DMS53 treated with DMSO at 0.1 percent for 48 hours (cell line): ENCODE measurements at regions not wholly inside any gene's neighbourhood (a gene's known extent, or its start where the extent isn't known, plus 50 kb on each side); places are given as distances from the start of the nearest gene placed in this dataset.

Experiments used
- DNase-seq: peaks from one replicate; lab custom pipeline; 2025; ENCODE audit not compliant: unreplicated experiment; lab: John Stamatoyannopoulos, UW

DNA sequence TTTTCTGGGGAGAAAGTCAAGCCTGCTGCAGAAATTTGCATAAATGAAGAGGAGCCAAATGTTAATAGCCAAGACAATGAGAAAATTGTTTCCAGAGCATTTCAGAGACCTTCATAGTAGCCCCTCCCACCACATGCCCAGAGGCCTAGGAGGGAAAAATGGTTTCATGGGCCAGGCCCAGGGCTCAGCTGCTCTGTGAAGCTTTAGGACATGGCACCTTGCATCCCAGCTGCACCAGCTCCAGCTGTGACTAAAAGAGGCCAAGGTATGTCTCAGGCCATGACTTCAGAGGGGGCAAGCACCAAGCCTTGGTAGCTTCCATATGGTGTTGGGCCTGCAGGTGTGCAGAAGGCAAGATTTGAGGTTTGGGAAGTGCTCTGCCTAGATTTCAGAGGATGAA lies 258.8 kb upstream of the SATB1 start:
- no peak for DNase-seq

DNA sequence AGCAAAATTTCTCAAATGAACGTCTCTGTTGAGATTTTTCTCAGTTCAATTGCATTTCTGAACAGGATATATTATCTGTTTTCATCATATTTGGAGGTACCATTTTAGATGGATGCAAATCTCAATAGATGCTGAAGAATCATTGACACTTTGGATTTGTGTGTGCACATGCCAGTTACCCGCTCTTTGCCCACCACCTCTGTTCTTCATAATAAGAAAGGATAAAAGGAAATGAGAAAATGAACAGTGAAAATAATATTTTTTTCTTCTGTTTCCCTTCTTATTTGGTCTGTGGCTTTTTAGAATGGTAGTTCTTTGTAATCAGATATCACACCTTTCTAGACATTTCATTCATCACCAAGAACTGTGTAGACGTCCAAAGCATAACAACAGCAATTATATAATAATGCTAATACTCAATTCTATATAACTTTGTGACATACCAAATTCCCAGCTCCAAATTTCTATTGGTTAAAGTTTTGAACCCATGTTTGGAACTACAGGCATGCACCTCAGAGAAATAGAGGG lies 256.7 kb upstream of the SATB1 start:
- DNase-seq: no peak

DNA sequence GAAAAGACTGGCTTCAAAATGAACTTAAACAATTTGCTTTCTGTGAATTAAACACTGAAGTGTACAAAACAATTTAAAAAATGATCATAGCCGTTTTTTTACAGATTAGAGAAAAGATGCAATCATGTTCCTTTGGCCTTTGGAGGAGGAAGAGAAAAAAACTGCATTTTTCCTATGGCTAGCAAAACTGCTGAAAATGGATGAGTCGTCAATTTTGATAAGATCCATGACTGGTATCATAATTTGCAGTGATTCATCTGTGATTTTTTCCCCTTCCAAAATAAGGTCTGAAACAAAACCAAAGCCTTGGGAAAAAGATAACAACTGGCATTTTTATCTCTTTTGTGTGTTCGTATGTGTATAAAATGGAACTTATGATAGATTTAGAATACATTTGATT lies 255.6 kb upstream of the SATB1 start:
- no peak for DNase-seq

DNA sequence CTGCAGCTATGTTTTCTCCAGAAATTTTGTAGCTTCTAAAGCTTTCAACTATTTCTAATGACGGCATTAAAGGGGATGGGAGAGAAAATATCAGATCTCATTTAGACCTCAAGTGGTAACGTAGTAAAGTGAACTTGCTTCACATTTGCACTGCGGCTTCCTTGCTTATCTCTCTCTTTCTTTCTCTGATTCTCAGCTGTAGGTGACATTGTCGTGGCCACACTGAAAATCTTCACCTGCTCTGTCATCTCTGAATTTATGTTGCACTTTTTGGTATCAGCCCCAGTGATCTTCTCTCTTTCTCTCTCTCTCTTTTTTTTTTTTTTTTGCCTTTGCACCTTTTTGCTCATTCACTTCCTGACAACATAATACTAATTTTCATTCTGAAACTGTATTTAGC lies 254.1 kb upstream of the SATB1 start:
- DNase-seq: no peak

DNA sequence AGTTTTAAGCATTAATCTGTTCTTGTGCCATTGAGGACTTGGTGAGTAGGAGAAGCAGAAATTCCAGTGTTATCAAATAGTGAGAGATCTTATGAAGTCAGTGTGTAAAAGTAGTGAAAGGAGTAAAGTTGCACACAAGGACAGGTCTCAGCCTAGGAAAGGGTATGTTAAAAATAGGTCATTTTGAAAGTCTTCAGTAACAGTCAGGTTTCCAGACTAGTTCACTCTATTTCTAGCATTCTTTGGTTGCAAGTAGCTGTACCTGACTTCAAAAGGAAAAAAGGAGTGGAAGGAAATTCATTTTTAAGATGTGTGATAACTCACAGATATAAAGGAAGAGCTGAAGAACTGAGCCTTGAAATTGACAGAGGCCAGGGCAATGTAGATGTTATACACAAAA lies 250.1 kb upstream of the SATB1 start:
- no peak for DNase-seq

DNA sequence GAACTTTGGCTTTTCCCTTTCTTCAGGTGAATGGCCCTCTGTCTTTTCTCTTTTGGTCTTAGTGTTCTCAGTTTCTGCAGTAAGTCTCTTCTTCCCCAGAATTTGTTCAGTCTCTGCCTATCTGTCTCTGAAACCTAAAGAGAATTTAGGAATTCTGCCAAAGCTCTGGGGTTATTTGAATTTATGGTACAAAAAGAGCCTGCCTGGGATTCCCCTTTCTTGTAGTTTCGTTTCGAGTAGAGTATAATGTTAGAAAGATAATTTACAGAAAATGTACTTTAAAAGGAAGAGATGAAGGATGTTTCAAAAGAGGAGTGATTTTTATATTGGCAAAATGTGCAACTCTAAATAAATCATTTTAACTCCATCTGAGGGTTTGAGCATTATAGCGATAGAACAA lies 247.4 kb upstream of the SATB1 start:
- DNase-seq: no peak

DNA sequence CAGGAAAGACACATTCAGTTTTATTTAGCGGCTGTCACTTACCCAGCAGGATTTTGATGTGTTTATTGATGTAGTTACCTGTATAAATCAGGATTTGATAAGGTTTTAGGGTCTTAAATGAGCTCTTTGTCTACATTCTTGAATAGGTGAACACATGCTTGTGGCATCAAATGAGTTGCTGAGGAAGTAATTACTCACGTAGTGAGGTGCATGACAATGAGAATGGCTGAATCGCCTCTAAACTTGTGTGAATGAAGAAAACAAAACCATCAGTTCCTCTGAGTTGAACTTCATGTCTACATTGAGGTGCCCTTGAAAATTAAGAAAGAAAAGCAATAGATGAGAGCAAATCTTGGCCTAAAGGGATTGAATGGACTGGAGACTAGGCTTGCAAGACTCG lies 245.6 kb upstream of the SATB1 start:
- no peak for DNase-seq

DNA sequence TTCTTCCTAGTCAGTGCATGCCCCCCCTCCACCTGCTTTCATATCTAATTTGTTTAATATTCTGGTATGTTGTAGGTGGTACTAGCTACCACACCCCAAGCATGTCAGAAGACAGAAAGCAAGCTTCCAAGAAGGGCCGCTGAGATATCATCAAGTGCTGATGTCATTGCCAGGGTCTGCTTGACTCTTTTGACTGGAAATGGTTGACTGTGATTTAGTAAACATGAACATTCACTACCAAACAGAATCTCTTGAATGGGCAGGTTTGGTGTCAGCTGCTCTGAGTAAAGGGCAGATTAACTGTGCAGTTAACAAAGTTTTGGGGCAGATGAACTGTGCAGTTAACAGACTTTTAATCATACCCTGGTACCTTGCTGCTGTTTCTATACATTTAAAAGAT lies 244.2 kb upstream of the SATB1 start:
- DNase-seq: no peak

DNA sequence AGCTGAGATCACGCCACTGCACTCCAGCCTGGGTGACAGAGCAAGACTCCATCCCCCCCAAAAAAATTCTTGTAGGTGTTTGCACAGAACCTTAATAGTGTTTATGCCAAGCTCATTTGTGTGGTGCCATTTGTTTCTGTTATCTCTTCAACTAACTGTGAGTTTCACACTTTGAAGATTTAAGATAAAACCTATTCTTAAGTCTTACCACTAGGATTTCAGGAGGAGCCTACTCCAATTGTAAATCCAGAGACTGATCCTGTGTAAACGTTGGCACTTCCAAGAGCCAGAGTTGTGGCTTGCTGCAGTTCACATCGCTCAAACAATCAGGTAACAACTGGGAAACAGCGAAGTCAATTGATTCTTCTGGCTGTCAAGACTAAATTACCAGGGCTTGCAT lies 242.4 kb upstream of the SATB1 start:
- no peak for DNase-seq

DNA sequence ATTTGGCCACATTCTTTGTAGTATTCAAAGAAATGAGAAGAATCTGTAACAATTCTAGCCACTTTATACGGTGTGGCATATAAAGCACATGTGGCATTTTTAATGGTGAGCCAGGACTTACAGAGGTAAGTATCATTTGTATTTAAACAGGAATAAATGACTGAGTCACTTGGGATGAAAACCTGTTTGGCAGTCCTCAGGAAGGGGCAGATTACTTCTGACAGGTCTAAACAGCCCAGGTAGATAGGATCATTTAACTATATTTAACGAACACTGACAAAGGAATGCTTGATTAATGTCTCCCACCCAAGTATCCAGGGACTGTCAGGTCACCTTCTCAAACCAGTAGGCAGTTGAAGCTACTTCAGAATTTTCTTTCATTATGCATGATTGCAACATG lies 241.5 kb upstream of the SATB1 start:
- DNase-seq: no peak

DNA sequence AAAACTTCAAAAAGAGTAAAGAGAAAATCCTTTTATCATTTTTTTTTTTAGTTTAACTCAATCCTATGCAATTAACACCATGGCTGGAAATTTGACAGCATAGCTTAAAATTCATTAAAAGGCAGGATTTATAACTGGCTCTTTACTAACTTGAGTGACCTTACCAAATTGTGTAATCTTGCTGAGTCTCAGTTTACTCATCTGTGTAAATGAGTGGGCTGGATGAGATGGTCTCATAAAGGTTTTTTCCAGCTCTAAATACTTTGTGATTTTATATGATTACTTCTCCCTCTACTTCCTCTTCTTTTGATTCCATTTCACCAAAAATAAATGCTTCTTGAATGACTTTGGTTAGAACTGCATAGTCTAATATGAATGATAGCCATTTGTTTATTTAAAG lies 234.9 kb upstream of the SATB1 start:
- DNase-seq: no peak

DNA sequence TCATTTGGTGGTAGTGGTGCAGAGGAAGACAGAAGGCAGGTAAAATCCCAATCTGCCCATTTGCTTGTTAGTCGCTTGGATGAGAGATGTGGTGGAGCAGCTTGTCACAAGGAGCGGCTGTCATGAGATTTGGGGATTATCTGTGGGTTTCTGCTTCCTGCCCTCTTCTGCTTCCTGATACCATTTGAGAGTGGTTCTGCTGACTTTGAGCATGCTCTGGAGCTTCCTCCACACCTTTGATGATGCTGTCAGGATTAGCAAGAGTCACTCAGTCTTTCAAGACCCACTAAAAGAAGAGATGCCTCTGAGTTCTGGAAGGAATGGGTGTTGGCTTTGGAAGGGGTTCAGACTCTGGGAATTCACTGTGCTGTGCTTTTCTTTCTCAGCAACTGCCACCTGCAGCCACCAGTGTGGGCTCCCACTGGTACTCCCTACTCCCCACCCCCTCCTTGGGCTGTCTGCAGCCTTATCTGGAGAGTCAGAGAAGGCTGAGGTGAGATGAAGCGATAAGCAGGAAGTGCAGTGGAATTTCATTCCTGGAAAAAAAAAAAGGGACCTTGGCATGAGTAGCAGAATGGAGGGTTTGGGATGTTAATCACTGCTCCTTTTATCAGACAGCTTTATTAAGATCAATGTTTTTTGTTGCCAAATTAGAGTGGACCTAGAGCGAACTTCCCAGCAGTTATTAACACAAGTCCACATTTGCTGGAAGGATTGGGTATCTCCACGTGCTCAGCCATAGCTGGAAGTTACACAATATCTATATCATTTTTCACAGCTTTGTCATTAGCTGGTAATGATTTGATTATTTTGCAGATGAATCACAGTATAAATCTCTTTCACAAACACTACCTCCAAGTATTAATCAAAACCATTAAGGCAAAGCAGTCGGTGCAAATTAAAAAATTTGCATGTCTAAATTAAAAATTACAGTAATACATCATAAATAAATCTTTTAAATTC lies 233.0 kb upstream of the SATB1 start:
- DNase-seq: no peak

DNA sequence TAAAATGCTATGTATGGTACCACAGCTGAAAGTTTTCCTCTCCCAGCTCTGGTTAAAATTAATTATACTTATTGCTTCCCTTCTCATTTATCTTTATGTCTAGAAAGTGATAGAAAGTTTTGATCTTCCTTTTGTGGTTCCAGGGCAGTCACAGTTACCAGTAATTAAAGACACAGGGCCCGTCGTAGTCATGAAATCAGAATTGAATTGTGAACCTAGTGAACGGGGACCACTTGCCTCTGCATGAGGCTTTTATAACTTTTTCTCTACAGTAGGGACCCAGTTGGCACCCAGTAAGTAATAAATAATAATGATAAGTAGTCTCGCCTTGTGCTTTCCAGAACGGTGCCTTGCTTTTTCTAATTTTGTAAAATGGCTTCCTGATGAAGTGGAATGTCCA lies 231.7 kb upstream of the SATB1 start:
- no peak for DNase-seq

DNA sequence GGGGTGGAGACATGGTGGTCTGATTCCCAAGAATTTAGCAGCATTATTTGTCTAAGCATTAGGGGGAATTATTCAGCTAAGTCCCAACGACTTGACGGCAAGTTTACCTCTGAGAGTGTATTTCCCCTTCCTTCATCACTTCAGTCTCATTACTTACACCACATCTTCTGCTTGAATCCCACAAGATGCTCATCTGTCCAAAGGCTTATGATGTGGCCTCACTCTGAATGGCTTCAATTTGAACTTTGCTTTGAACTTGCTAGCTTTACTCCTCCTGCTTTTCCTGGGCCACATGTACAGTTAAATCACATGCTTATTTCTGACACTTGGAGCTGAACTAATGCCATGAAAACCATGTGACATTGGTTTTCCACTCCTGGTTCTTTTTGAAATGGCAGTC lies 231.3 kb upstream of the SATB1 start:
- DNase-seq: no peak

DNA sequence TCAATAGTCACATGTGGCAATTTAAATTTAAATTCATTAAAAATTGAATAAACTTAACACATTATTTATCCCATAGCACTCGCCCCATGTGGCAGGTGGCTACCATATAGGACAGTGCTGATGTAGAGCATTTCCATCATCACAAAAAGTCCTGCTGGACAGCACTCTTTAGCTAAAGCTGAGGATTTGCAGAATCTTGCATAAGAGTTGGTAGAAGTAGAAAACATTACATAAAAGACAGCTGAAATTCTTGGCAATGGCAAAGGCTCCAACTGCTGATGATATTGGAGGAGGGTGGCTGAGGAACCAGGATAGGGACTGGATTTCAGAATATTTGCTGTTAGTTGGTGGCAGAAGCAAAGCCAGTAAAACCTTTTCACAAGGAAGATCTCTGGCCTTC lies 230.7 kb upstream of the SATB1 start:
- DNase-seq: no peak

DNA sequence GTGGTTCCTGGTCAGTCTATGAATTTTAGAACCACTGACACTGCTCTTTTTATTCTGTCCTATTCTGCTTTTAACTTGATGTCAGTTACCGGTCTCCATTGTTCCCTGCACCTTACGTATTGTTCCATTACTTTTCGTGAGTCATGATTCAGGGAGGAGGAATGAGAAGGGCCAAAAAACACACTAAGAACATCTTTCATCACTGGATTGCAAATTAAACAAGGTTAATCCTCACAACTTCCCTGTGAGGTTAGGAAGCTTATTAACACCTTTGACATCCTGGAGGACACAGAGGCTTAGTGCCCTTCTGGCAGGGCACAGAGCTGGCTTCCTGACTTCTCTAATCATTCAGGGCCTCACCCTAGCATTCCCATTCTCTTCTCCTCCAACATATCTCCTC lies 227.6 kb upstream of the SATB1 start:
- no peak for DNase-seq

DNA sequence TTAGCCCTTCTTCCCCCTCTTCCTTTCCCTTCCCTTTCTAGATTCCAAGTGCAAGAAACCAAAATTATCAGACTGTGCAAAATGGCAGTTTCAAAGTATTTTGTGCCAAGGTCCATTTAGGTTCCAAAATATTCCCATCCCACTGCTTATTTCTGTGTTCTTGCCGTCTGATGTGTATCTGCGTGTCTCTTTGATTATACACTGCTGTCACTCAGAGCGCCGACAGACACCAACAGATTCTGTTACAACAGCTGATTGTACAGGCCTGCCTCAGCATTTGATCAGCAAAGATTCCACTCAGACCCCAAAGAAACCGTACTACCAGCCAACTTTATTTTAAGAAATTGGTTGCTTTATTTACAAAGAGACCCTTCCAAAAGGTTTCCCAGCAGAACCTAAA lies 225.6 kb upstream of the SATB1 start:
- DNase-seq: no peak

DNA sequence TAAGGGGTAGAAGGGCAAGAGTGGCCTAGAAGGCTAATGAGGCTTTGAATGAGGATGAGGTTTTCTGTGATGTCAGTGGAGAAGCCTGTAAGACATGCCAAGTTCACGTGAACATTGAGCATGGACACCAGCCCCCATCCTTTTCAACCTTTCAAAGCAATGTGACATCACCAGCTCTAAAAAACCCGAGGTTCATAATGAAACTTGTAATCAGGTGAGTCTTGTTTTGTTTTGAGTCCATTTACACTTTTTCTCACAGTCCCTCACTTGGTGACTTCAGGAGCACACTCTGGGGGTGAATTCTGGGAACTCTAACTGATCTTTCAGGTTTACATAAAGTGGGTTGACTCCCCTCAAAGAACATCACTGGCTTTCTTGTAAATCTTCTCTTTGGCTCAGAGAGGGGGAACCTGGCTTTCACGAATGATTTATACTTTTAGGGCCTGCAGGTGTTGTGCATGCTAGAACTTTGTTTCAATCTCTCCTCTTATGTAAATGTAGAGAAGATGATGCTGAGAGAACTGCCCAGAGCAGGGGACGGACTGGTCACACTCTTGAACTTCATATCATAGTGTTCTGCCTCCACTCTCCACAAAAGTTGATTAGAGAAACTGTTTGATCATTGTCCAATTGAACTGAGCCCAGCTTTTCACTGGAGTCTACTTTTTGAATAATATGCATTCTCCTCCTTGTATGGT lies 224.7 kb upstream of the SATB1 start:
- DNase-seq: no peak

DNA sequence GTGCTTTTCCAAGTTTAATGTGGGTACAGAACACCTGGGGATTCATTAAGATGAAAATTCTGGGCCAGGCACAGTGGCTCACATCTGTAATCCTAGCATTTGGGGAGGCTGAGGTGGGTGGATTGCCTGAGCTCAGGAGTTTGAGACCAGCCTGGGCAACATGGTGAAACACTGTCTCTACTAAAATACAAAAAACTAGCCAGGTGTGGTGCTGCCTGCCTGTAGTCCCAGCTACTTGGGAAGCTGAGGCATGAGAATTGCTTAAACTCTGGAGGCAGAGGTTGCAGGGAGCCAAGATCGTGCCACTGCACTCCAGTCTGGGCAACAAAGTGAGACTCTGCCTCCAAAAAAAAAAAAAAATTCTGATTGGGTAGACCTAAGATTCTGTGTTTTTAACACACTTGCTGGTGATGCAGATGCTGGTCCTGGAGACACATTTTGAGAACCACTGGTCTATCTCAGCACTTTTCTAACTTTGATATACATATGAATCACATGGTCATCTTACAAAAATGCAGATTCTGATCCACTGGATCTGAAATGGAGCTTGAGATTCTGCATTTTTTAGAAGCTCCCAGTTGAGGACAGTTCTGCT lies 223.8 kb upstream of the SATB1 start:
- DNase-seq: no peak

DNA sequence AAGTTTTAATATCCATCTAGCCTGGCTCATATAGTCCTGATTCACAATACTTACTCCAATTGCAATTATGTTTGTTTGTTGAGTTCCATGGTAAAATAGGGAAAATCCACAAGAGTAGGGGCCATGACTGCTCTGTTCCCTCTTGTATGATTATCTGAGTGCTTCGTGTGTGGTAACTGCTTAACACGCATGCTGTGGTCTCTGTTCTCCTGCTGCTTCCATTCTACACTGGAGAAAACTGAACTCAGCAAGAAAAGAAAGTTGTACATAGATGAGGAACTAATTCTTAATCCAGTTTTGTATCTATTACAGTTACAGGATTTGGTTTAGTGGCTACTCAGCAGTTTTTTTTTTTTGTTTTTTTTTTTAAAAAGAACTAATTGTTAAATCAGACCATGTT lies 223.0 kb upstream of the SATB1 start:
- DNase-seq: no peak

DNA sequence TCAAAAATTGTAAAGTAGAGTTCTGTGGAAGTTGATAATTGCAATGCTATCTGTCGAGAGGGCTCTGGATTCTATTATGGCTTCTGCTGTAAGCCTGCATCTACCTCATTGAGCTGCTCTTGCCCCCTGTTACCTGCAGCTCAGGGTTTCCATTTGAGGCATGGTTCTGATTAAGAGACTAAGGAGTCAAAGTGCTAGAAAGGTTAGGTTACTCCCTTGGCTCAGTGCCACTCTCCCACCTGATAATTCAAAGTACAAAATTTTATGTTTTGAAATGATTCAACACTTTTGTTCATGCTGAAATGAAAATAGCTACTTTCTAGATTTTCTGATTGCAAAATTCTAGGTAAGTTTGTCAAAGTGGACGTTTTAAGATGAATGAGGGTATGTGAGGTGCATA lies 220.5 kb upstream of the SATB1 start:
- DNase-seq: no peak

DNA sequence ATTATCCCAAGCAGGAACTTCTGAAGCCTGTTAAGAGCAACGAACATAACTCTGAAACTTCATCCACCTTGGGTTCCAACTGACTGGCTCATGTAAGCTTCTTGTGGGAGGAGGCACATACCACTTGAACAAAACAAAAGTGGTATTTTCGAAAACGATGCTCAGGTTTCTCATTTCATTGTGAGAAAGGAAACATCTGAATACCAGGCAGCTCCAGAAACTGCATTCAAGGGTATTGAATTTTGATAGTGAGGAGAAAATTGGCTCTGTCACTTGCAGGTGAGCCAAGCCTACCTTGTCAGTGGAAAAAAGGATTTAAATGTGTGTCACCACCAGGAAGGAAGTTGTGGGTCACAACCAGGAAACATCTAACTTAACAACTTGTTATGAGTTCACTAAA lies 218.1 kb upstream of the SATB1 start:
- no peak for DNase-seq
